ENCODE measurements at regions not wholly inside any gene's neighbourhood (a gene's known extent, or its start where the extent isn't known, plus 50 kb on each side); places are given as distances from the start of the nearest gene placed in this dataset.

DNA sequence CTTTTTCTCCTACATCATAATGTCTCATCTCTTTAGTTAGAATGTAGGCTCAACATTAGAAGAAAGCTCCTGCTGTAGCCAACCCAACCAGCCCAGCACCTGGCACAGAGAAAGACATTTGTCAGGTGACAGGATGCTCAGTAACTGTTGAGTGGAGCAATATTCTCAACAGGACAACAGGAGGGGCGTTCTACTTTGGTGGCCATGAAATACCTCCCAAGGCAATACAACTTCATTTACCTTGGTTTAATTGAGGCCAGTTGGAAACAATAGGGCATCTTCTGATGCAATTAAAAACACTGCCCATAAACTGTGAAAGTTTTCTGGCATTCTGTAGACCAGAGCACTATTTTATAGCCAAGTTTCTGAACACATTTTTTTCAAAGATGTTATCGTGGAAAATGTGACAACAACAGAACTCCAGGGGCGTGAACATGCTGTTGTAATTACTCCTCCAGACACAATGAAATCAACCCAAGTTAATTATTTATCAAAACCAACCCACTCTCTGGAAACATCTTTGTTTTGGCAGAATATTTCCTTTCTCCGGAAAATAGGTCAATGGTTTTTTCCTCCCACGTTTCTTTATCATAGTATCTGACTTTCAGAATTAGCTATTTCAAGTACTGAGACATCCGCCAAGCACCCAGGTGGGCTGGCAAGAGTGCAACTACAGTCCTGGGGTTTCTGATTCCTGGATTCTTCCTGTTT is 538.1 kb downstream of the SOX6 start:
- TF ChIP-seq, protein P1, sequence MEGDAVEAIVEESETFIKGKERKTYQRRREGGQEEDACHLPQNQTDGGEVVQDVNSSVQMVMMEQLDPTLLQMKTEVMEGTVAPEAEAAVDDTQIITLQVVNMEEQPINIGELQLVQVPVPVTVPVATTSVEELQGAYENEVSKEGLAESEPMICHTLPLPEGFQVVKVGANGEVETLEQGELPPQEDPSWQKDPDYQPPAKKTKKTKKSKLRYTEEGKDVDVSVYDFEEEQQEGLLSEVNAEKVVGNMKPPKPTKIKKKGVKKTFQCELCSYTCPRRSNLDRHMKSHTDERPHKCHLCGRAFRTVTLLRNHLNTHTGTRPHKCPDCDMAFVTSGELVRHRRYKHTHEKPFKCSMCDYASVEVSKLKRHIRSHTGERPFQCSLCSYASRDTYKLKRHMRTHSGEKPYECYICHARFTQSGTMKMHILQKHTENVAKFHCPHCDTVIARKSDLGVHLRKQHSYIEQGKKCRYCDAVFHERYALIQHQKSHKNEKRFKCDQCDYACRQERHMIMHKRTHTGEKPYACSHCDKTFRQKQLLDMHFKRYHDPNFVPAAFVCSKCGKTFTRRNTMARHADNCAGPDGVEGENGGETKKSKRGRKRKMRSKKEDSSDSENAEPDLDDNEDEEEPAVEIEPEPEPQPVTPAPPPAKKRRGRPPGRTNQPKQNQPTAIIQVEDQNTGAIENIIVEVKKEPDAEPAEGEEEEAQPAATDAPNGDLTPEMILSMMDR (IDR thresholded peaks at IDR 0.05; ENCODE audit: low read depth, low read length), result no peak
- Histone ChIP-seq H3K4me1 (no peaks in the 10 kb centered on the region), H3K27me3 (no peaks in the 10 kb centered on the region), H3K36me3 (no peaks in the 10 kb centered on the region), H3K9me3 (no peaks in the 10 kb centered on the region), H3K4me3 (ENCODE audit: low read depth, low read length) (no peak overlapping the region)
- no peak for DNase-seq

DNA sequence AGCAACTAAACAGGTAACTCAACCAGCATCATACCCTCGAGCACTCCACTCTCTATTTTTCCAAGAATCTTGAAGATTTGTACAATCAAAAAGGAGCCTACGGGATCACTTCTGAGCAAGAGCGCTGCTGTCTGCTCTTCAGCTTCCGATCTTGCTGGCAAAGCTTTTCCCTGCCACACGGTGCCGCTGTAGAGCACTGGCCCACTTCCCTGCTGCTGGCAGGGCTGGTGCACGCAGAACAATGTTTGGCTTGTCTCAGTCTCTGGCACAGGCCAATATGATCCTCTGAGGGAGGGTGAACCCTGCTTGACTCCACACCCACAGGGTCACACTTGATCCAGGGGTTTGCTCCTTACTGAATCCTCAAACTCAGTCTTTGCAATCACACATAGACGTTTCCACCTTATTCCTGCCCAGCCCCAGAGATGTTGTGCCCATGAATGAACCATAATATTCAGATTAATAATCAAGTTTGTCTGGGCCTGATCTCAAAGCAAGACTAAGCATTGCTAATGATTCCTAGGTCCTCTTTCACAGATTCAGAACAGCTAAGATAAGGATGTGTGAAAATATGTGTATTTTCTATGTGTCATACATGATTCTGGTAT is 536.6 kb downstream of the SOX6 start:
- H3K4me1 ChIP-seq, result no peaks in the 10 kb centered on the region
- DNase-seq, result peak; percentile 58
- H3K9me3 ChIP-seq, result no peaks in the 10 kb centered on the region
- no peak overlapping the region for H3K4me3 ChIP-seq (ENCODE audit: low read depth, low read length)
- H3K27me3 ChIP-seq, result no peaks in the 10 kb centered on the region
- no peaks in the 10 kb centered on the region for H3K36me3 ChIP-seq
- TF ChIP-seq, protein P1 (IDR thresholded peaks at IDR 0.05; ENCODE audit: low read depth, low read length), result peak; percentile 78

- DNase-seq, result no peak
- TF ChIP-seq, protein P1 (IDR thresholded peaks at IDR 0.05; ENCODE audit: low read depth, low read length), result no peak
Observed at GRCh38 chr11:15821451-15821850, 534.9 kb downstream of the SOX6 start.

DNA sequence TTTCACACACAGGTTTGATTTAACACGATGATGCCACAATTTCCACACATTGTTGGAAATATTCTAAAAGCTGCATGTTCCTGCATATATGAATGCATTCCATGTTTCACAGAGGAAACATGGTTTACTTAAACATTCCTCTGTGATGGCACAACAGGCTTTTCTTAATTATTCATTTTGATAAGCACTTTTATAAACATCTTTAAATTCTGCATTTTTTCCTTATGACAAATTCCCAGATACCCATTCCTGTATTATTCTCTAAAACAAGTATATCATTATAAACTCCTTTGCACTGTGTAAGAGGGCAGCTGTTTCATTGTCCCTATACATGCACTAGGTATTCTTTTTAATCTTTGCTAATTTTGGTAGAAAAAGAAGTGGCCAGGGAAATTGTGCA is 532.3 kb downstream of the SOX6 start:
- H3K4me1 ChIP-seq, result no peaks in the 10 kb centered on the region
- no peak overlapping the region for H3K4me3 ChIP-seq (ENCODE audit: low read depth, low read length)

More at GRCh38 chr11:15821451-15821850, 534.9 kb downstream of the SOX6 start:
- no peaks in the 10 kb centered on the region for H3K27me3 ChIP-seq
- H3K4me1 ChIP-seq, result no peaks in the 10 kb centered on the region
- H3K9me3 ChIP-seq, result no peaks in the 10 kb centered on the region
- no peak overlapping the region for H3K4me3 ChIP-seq (ENCODE audit: low read depth, low read length)
- H3K36me3 ChIP-seq, result no peaks in the 10 kb centered on the region

GRCh38 chr11:15825976-15826650 is 530.2 kb downstream of the SOX6 start:
- TF ChIP-seq, protein P1 (IDR thresholded peaks at IDR 0.05; ENCODE audit: low read depth, low read length), result no peak
- no peaks in the 10 kb centered on the region for H3K9me3 ChIP-seq
- no peak for DNase-seq
- H3K36me3 ChIP-seq, result no peaks in the 10 kb centered on the region
- H3K4me3 ChIP-seq (ENCODE audit: low read depth, low read length), result no peak overlapping the region
- no peaks in the 10 kb centered on the region for H3K4me1 ChIP-seq
- H3K27me3 ChIP-seq, result no peaks in the 10 kb centered on the region

More for the DNA sequence above, 532.3 kb downstream of the SOX6 start:
- Histone ChIP-seq H3K9me3 (no peaks in the 10 kb centered on the region), H3K27me3 (no peaks in the 10 kb centered on the region), H3K36me3 (no peaks in the 10 kb centered on the region)
- DNase-seq, result no peak
- TF ChIP-seq, protein P1 (IDR thresholded peaks at IDR 0.05; ENCODE audit: low read depth, low read length), result no peak

- TF ChIP-seq, protein P1 (IDR thresholded peaks at IDR 0.05; ENCODE audit: low read depth, low read length), result peak; percentile 75
- Histone ChIP-seq H3K9me3 (no peaks in the 10 kb centered on the region), H3K36me3 (no peaks in the 10 kb centered on the region), H3K4me3 (ENCODE audit: low read depth, low read length) (no peak overlapping the region), H3K27me3 (no peaks in the 10 kb centered on the region), H3K4me1 (no peaks in the 10 kb centered on the region)
- peak; percentile 78 for DNase-seq
Observed at GRCh38 chr11:15826826-15827225, 529.5 kb downstream of the SOX6 start.

All from BE2C (cell line).